ENCODE measurements at regions not wholly inside any gene's neighbourhood (a gene's known extent, or its start where the extent isn't known, plus 50 kb on each side); places are given as distances from the start of the nearest gene placed in this dataset.
"Not testable (repeated sequence)": the region's sequence is repeated elsewhere in the genome, so short reads cannot be mapped to it uniquely, and the experiment has no call there.

DNA sequence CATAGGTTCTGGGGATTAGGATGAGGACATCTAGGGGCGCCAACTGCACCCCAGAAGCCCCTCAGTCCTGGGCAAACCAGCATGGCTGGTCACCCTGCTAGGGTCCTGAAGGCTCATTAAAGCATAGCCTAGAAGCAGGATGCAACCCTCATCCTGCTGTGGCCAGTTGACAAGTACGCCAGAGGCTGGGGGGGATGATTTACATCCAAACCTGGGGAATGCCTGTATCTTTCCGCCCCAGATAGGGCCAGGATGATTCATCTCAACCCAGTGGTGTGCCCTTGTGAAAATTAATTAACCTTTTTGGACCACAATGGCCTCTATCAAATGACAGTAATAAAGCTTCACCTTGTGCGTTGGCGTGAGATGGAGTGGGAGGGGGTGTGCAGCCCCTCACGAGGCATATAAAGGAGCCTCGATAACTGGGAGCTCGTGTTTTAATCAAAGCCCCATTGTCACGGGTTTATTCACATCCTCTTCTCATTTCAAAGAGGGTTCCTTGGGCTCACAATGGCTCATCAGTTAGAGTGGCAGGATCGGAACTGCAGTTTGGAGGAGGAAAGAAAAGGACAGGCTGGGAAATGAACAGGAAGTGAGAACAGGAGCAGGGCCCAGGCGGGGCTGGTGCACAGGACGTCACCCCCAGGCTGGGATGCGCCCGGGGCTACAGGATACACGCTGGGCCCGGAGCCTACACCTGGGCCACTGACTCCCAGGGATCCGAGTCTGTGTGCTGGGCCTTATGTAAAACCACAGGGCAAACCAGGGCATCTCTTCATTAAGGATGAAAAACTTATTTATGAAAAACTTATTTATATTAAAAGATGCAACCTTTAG, 121.8 kb upstream of the PHACTR3 start:
- ATAC-seq, result no peak
- no peak for DNase-seq
- intact Hi-C loops (cut with micrococcal nuclease), result no loop called here

DNA sequence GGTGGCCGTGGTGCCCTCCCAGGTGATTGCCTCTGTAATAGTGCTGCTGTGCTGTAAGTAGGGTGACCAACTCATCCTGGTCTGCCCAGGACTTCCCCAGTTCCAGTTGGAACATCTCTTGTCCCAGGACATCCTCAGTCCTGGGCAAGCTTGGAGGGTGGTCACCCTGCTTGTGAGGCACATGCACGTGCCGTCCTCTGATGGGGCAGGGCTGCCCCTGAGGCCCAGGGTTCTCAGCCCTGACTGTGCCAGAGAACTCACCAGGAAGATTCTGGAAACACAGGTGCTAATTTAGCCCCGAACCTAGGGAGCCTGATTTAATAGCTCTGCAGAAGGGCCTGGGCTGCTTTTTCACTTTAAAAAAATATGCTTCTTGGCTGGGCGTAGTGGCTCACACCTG, 120.9 kb upstream of the PHACTR3 start:
- intact Hi-C loops (cut with micrococcal nuclease), result no loop called here
- DNase-seq, result no peak
- no peak for ATAC-seq

DNA sequence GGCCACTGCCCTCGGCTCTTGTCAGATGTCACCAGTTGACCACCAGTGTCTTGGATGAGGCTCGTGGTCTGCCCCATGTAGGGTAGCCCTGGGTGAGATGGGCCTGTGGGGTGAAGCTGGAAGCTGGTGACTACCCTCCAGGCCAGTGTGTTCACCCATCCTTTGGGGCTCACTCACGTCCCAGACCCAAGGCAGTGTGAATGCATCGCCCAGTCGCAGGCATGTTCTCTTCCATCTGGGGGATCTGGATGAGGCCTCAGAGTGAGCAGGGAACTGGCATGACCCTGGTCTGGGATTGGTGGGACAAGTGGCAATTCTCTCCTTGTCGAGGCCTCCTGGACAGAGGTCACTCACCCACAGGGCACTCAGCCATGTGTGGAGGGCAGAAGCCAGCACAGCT, 120.1 kb upstream of the PHACTR3 start:
- no peak for DNase-seq
- no peak for ATAC-seq
- intact Hi-C loops (cut with micrococcal nuclease), result no loop called here

DNA sequence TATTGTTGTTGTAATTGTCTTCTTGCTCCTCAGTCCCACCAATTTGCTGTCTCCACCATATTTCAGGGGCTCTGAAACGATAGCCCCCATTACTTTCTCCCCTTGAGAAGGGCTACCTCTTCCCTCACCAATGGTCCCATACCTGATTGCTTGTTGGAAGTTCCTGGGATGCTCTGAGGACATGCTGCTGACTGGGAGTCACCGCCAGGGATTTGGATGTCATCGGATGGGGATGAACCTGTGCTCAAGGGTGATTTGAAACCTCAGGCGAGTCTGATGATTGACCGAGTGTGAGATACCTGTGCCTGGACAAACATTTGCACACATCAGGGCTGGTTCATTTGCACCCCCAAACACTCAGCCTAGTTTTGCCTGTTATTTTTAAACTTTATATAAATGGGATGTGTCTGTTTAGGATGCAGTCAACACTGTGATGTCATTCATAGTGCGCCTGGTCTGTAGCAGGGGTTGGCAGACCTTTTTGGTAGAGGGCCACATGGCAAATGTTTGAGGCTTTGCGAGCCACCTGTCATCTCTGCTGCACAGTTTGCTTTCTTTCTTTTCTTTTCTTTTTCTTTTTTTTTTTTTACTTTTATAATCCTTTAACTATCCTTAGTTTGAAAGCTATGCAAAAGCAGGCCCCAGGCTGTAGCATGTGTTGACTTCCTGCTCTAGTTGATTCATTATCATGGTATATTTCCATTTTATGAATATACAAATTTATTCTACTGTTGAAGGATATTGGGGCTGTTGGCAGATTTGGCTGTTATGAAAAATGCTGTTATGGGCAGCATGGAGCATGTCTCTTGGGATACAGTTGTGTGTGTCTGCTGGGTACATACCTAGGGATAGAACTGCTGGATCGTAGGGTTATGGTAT, 118.5 kb upstream of the PHACTR3 start:
- ATAC-seq (no peak), DNase-seq (no peak)
- intact Hi-C loops (cut with micrococcal nuclease), result no loop called here

DNA sequence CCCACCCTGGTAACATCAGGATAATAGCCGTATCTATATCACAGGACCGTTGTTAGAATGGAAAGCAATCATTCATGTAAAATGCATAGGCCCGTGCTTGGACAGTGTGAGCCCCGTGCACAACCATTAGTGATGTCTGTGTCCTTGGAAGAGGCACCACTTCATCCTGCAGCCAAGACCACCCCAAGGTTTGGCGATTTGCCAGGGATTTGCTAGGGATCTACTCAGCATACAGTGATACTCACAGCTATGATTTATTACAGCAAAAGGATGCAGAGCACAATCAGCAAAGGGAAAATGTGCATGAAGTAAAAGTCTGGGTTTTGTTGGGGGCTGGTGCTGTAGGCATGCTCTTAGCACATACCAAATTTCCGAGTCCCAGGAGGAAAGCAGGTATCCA, 115.9 kb upstream of the PHACTR3 start:
- DNase-seq; intact Hi-C loops (cut with micrococcal nuclease); ATAC-seq: not testable (repeated sequence)

DNA sequence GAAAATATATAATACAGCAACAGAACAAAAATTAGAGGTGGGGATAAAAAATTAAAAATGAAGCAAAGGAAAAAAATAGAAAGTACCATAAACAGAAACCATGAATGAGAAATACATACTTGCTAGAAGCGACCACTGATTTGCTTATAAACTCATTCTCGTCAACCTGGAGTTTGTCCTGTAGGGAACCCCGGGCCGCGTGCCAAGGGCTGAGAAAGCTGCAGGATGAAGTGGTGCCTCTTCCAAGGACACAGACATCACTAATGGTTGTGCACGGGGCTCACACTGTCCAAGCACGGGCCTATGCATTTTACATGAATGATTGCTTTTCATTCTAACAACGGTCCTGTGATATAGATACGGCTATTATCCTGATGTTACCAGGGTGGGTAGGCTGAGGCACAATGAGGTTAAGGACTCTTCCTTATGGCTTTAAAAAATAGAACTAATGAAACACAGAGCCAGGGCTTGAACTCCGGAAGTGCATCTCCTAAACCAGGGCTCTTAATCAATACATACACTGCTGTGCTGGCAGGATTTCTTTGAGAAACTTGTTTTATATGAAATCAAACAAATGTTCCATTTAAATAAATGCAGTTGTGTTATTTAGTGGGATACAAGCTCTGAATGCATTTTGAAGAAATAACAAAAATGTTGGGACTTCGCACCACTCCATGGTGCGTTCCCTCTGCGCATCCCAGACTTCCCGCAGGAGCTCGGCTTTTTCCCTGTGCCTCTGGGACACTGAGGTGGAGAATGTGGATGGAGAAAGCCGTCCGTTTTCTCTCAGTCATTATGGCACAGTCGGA, 113.9 kb upstream of the PHACTR3 start:
- DNase-seq, result peak; percentile 34
- ATAC-seq; intact Hi-C loops (cut with micrococcal nuclease): not testable (repeated sequence)

DNA sequence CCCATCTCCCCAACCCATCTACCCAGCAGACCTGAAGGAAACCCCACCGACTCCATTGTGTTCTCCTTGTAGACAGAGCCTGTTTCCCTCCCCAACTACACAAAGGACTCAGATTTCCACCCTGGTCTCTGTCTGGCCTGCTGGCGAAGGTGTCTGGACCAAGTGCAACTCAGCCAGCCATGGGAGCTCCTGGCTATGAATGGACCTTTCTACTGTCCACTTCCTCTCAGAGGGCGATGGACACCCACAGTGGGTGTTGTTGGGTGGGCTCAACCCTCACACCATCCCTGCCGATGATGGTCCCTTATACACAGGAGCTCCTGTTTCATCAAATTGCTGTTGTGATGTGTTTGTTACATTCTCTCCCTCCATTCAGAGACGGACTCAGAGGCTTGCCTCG, 112.5 kb upstream of the PHACTR3 start:
- intact Hi-C loops (cut with micrococcal nuclease), result no loop called here
- DNase-seq (no peak), ATAC-seq (no peak)

DNA sequence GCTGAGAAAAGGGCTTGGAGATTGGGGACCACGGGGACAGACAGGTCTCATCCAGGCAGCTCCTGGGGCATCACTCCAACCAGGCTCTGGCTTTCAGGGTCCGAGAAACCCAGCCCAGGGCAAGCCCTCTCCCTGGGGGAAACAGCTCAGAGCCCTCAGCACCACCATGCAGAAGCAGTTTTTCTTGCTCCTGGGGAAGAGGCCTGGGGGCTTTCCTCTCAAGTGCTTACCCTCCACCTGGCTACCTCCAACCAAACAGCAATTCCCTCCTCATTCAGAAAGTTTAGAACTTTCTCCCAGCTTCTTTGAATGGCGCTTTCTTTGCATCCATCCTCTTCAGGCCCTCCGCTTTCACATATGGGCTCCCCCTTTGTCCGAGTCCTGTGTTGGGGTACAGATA, 110.4 kb upstream of the PHACTR3 start:
- no peak for ATAC-seq
- no peak for DNase-seq
- intact Hi-C loops (cut with micrococcal nuclease), result no loop called here

DNA sequence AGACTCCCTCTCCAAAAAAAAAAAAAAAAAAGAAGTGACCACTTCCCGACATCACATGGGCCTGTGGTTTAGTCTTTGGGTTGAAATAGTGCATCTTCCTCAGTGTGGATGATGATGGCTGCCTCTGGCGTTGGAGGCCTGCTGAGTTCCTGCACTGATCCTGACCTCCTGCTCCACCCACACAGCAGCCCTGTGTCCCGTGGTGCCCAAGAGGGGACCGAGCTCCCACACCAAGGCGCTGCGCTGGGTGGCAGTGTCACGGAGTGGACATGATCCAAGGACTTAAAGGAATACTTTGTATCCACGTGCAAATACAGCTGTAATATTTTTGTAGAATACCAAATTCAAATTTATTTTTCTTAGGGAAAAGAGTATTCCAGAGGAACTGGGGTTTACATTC, 109.2 kb upstream of the PHACTR3 start:
- intact Hi-C loops (cut with micrococcal nuclease), result no loop called here
- DNase-seq (no peak), ATAC-seq (no peak)

DNA sequence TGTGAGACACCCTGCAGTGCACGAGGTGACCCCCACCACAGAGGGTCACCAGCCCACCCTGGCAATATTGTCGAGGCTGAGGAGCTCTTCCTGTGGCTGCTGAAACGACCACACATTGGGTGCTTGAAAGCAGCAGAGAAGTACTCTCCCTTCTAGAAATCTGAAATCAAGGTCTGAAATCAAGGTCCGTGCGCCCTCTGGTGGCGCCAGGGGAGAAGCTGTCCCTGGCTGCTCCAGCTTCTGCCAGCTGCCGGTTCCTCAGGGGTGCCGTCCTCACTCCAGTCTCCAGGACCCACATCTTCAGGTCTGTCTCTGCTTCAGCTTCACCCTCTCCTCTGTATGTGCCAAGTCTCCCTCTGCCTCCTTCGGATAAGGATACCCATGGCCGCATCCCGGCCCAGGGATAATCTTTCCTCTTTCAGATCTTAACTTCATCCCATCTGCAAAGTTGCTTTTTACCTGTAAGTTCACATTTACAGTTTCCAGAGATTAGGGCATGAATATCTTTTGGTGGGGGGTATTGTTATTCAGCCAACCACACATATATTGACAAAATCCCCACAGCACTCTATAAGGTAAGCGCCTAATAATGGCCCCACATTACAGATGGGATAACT, 108.3 kb upstream of the PHACTR3 start:
- intact Hi-C loops (cut with micrococcal nuclease), result no loop called here
- DNase-seq, result peak; percentile 78
- ATAC-seq, result peak; percentile 73

DNA sequence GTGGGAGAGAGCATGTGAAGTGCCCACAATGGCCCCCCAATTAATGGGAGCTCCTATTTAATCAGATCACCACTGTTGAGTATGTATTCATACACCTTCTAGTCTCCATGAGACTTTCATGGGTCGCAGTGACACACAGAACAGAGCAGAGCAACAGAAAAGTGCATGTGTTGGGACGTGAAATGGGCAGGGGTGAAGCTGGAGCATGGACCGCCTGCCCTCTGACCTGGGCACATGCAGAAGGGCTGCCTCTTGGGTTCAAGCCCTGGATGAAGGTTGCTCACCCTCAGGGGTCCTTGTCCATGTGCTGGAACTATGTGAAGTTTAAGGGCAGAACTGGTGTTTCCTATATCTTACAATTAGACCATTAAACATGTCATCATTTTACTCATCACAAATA, 106.0 kb upstream of the PHACTR3 start:
- no peak for DNase-seq
- ATAC-seq, result no peak
- intact Hi-C loops (cut with micrococcal nuclease), result no loop called here

DNA sequence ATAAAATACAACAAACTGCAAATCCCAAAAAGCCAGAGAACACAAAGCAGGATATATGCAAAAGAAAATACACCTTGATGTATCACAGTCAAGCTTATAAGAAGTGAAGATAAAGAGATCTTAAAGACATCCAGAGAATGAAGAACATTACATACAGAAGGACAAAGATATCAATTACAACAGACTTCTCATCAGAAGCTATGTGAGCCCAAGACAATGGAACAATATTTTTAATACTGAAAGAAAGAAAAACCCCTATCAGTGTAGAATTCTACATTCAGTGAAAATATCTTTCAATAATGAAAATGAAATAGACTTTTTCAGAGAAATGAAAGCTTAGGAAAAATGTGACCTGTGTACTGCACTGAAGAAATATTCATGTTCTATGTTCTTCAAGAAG, 104.5 kb upstream of the PHACTR3 start:
- DNase-seq (no peak), ATAC-seq (no peak)
- intact Hi-C loops (cut with micrococcal nuclease), result no loop called here

DNA sequence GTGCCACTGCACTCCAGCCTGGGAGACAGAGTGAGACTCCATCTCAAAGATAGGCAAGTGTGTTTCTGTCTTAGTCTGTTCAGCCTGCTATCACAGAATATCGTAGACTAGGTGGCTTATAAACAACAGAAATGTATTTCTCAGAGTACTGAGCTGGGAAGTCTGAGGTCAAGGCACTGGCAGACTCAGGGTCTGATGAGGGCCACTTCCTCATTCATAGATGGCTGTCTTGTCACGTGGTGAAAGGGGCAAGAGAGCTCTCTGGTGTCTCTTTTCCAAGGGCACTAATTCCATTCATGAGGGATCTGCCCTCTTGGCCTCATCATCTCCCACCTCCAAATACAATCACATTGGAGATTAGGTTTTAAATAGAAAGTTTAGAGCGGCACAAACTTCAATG, 95.6 kb upstream of the PHACTR3 start:
- no peak for DNase-seq
- intact Hi-C loops (cut with micrococcal nuclease), result no loop called here
- ATAC-seq, result no peak

DNA sequence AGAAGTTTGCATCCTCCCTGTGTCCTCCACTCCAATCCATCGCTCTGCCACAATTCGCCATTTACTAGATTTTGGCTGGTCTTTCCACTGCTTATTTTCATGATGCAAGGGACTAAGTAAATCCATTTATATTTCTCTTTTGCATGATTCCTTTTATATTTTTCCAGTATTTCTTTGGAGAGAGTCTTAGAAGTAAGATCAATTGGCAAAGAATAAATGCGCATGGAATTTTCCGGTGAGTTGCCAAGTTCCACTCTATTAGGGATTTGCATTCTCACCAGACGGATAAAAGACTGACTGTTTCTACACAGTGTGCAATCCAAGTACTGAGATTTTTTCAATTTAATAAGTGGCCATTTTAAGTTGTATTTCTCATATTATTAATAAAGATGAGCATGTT, 91.7 kb upstream of the PHACTR3 start:
- ATAC-seq (no peak), DNase-seq (no peak)
- intact Hi-C loops (cut with micrococcal nuclease), result no loop called here

DNA sequence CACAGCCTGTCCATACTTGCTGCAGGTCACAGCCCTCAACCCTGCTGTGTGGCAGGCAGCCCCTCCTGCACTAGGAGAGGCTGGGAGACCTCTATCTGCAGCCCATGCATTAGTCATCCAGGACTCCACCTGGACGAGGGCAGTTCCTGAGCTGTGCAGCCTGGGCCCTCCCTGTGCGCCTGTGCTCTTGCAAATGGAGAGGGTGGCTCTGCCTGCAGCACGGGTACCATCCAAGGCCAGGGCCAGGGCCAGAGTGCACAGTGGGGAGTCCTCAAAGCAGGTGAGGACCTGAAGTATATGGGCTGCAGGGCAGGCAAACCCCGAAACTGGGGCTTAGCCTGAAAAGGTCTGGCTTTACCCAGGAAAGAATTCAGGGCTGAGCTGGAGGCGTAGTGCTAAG, 89.8 kb upstream of the PHACTR3 start:
- ATAC-seq (no peak), DNase-seq (no peak)
- intact Hi-C loops (cut with micrococcal nuclease), result no loop called here

DNA sequence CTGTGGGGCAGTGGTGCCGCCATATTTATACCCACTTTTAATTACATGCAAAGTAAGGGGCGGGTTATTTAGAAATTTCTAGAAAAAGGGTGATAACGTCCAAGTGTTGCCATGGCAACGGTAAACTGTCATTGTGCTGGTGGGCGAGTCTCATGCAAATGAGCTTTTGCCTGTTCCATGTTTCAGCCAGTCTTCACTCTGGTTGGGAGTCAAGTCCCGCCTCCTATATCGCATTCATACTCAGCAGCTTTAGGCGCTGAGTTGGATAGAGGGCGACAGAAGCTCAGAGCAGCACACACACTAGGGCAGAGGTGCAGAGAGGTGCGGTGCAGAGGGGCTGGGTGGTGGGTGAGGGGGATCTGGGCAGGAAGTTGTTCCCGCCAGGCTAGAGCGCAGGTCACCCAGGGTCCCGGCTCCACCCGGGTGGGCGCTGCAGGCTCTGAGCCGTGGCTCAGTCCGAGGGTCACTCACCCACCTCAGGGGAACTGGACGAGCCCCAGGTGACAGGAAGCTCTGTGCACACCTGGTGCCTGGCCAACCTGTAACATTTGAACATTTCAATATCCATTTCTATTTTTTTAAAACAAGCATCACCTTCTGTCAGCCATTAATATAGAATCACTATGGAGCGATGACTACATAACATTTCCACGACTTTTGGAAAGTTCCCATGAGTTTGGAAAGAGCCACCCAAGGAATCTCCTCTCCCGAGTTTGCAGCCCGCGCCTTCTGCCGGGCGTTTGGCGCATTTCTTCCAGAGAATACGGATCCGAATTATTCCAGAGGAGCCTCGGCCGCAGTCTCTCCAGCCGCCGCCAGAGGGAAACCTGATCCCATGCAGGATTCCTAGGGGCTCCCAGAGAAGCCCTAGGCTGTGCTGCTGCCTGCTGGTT, 89.1 kb upstream of the PHACTR3 start:
- ATAC-seq (peak; percentile 87), DNase-seq (peak; percentile 79)
- intact Hi-C loops (cut with micrococcal nuclease), result no loop called here

DNA sequence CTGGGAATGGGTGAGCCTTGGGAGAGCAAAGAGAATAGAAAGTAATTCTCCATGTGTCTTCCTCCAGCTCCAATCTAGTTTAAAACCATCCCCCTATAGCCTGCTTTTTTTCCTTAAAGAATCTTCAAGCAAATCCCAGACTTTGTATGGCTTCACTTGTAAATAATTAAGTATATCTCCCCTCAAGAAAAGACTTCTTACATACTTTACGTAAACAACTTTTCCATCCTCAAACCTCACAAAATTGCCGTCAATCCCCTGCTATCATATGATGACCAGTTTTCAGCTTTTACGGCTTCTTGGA, 88.5 kb upstream of the PHACTR3 start:
- ATAC-seq (no peak), DNase-seq (no peak)
- intact Hi-C loops (cut with micrococcal nuclease), result no loop called here

DNA sequence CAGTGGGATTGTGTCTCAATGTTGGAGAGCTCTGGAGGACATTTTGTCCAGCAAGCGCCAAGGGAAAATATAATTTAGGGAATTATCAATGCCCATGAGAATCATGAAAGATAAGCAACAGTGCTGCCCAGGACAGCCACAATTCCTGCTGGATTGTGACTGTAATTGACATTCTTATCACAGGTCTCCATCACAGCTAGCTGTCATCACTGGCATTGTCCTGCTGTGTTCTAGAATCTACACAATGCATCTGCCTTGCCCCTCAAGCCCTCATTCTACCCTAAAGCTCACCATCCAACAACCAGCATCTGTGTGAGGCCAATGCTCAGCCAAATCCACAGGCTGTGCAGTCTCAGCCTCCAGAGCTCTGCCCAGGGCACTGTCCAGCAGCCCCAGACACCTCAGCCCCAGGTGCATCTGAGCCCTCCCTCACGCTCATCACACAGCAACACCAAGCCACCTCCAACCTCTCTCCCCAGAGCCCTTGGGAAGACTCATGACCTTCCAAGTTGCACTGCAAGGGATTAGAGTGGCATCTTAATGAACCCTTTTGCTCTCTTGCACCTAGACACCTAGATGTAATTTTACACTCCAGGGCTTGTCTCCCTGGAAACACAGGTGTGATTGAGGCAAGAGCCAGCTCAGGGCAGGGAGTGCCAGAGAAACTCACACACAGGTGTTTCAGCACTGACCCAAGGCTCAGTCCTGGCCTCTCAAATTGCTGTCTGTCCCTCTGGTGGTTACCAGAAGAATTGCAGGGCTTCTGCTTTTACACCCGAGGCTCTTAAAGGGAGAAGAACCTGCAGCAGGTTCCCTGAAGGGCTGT, 85.2 kb upstream of the PHACTR3 start:
- no peak for DNase-seq
- intact Hi-C loops (cut with micrococcal nuclease), result no loop called here
- peak; percentile 62 for ATAC-seq

Data from left ventricle myocardium superior (tissue), 1 donor.